Karpas-422 (cell line): ENCODE measurements at regions not wholly inside any gene's neighbourhood (a gene's known extent, or its start where the extent isn't known, plus 50 kb on each side); places are given as distances from the start of the nearest gene placed in this dataset.

ENCODE experiments used
- DNase-seq: peaks from one replicate; pipeline ENCODE4 v3.0.0-alpha.2; 2015
- H2AFZ ChIP-seq: fragments of 200-600 bp; sonication (generic); 2 replicates; pipeline ENCODE4 v1.6.1; 2014; ENCODE audit warnings: antibody characterized with exemption, low read length, mixed read lengths
- H3K27ac ChIP-seq: fragments of 200-600 bp; sonication (generic); 2 replicates; pipeline ENCODE4 v1.5.1; 2014; ENCODE audit warnings: mild to moderate bottlenecking, low read length, moderate library complexity
- H3K27me3 ChIP-seq: fragments of 200-600 bp; sonication (generic); 2 replicates; pipeline ENCODE4 v1.6.1; 2014; ENCODE audit warnings: low read length, mixed read lengths
- H3K36me3 ChIP-seq: fragments of 200-600 bp; sonication (generic); 2 replicates; pipeline ENCODE4 v1.6.1; 2014; ENCODE audit warnings: low read length, mixed read lengths; ENCODE audit not compliant: insufficient read depth
- H3K4me1 ChIP-seq: fragments of 200-600 bp; sonication (generic); 2 replicates; pipeline ENCODE4 v1.6.1; 2014; ENCODE audit warnings: mild to moderate bottlenecking, low read length, mixed read lengths
- H3K4me2 ChIP-seq: fragments of 200-600 bp; sonication (generic); 2 replicates; pipeline ENCODE4 v1.6.1; 2014; ENCODE audit warnings: low read length, low read depth, mild to moderate bottlenecking; ENCODE audit not compliant: poor library complexity, severe bottlenecking
- H3K4me3 ChIP-seq: fragments of 200-600 bp; sonication (generic); 2 replicates; pipeline ENCODE4 v1.5.1; 2014; ENCODE audit warnings: mild to moderate bottlenecking, antibody characterized with exemption, low read length, mixed read lengths
- H3K79me2 ChIP-seq: fragments of 200-600 bp; sonication (generic); 2 replicates; pipeline ENCODE4 v1.6.1; 2014; ENCODE audit warnings: mild to moderate bottlenecking, low read length, mixed read lengths
- H3K9ac ChIP-seq: fragments of 200-600 bp; sonication (generic); 2 replicates; pipeline ENCODE4 v1.6.0; 2014; ENCODE audit warnings: low read length
- H3K9me2 ChIP-seq: fragments of 200-600 bp; sonication (generic), shearing (Covaris generic); replicated peaks from 2 replicates; pipeline ENCODE4 v1.6.0; 2014; ENCODE audit warnings: mild to moderate bottlenecking, low read length, moderate library complexity; ENCODE audit not compliant: insufficient read depth
- H3K9me3 ChIP-seq: fragments of 300-700, 200-600 bp; sonication (generic); 2 replicates; pipeline ENCODE4 v1.6.1; 2014; ENCODE audit warnings: low read length, mixed read lengths
- H4K20me1 ChIP-seq: fragments of 200-600 bp; sonication (generic); 2 replicates; pipeline ENCODE4 v1.6.1; 2014; ENCODE audit warnings: mild to moderate bottlenecking, antibody characterized with exemption, low read length, low read depth; ENCODE audit not compliant: insufficient read depth

DNA sequence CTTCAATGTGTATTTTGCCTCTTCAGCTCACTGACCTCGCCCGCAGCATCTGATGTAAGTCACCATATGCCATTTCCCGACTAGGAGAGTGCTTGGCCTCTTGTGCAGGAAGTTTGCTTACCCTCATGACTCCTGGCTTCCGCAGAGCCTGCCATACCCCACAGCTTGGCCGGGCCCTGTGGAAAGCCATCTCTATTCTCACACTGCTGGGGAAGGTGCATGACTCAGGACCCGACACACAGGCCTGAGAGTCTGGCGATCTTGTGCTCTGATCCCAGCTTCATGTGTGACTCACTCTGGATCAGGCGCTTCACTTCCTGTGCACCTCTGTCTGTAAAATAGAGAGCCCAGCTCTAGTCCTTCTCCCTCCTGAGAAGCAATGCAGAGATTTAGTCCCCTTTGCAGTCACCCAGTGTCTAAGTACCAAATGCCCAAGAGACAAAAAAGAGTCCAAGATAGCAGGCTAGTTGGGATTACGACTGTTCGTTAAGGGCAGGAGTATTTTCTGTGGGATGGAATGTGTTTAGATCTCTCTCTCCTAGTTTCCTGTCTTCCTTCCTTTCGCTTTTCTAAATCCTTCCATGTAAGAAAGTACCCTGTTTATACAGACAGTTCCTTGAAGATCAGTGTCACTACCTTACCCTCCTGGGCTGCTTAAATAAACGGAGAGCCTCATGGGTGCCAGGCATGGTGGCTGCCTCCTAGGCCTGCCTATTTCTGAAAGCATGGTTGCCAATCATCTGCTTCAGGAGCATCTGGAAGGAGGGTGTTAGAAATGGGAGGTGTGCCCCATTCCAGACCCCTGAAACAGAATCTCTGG, 62.8 kb upstream of the KIF26B start:
- no peaks in the 10 kb centered on the region for H3K36me3 ChIP-seq
- no peak for DNase-seq
- H3K4me2 ChIP-seq = no peak overlapping the region
- H3K9me3 ChIP-seq = no peaks in the 10 kb centered on the region
- no peak overlapping the region for H2AFZ ChIP-seq
- no peaks in the 10 kb centered on the region for H3K9me2 ChIP-seq
- no peak overlapping the region for H3K27ac ChIP-seq
- no peak overlapping the region for H3K4me3 ChIP-seq
- no peaks in the 10 kb centered on the region for H3K27me3 ChIP-seq
- H4K20me1 ChIP-seq = no peaks in the 10 kb centered on the region
- H3K79me2 ChIP-seq = no peaks in the 10 kb centered on the region
- H3K9ac ChIP-seq = no peak overlapping the region
- no peaks in the 10 kb centered on the region for H3K4me1 ChIP-seq

DNA sequence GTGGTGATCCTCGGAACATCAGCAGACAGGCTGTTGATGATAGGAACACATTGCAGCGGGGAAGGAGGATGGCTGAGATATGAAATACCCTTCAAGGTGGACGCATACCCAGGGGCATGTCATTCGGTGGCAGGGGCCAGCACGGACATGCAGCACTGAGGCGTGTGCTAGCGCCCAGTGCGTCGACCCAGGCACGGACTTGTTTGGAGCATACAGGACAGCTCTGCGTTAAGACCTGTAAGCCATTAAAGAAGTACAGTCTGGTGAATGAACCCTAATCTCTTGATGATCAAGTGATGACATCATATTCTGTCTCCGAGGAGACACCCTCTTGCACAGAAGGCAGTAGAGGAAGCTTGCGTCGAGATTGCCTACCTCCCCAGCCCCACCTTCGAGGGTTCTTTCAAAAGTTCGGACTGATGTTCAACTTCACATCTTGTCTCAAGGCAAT, 63.6 kb upstream of the KIF26B start:
- DNase-seq = no peak
- no peak overlapping the region for H3K9ac ChIP-seq
- no peaks in the 10 kb centered on the region for H3K9me3 ChIP-seq
- H3K36me3 ChIP-seq = no peaks in the 10 kb centered on the region
- H3K4me2 ChIP-seq = no peak overlapping the region
- H2AFZ ChIP-seq = no peak overlapping the region
- H3K4me3 ChIP-seq = no peak overlapping the region
- no peaks in the 10 kb centered on the region for H4K20me1 ChIP-seq
- no peaks in the 10 kb centered on the region for H3K27me3 ChIP-seq
- no peaks in the 10 kb centered on the region for H3K4me1 ChIP-seq
- no peaks in the 10 kb centered on the region for H3K79me2 ChIP-seq
- H3K27ac ChIP-seq = no peak overlapping the region
- no peaks in the 10 kb centered on the region for H3K9me2 ChIP-seq

DNA sequence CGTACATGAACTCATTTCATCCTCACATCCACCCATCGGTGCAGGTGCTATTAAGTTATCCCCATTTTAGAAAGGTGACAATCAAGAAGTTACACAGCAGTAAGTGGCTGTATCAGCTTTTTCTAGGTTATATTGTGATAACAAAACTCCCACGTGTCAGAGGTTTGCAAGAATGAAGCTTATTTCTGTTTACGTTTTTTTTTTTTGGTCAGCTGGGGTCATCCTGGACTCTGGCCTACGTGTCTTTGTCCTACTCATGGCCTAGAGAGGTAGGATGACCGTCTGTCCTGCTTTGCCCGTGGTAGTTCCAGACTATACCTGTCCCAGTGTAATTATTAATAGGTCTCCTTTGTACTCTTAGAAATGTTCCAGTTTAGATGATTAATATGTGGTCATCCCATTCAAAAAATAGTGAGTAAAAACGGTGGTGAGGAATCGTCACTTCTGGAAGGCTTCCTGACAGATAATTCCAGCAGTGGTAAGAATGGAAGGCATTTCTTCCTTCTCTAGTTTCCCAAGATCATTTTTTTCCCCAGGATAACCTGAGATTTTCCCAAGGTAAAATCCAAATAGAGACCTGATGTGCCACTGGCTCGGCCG, 64.2 kb upstream of the KIF26B start:
- DNase-seq = no peak
- Histone ChIP-seq H3K27me3 (no peaks in the 10 kb centered on the region), H2AFZ (no peak overlapping the region), H3K9me2 (no peaks in the 10 kb centered on the region), H3K27ac (no peak overlapping the region), H3K4me3 (no peak overlapping the region), H3K4me2 (no peak overlapping the region), H3K4me1 (no peaks in the 10 kb centered on the region), H3K36me3 (no peaks in the 10 kb centered on the region), H4K20me1 (no peaks in the 10 kb centered on the region), H3K79me2 (no peaks in the 10 kb centered on the region), H3K9ac (no peak overlapping the region), H3K9me3 (no peaks in the 10 kb centered on the region)

DNA sequence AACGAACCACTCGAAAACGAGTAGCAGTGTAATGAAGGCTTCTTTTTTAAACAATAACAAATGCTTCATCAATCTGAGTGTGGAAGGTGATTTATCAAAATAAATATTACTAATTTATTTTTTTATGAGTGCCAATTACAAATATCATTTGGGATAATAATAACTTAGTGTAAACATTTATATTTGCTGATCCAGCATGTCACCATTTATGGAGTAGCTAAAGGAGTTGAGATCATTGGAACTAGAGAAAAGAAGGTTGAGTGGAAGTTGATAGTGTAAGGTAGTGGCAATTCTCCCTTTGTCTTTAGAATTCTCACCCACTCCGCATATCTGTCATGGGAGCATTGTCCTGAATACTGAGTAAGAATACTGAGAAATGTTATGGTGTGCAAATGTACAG, 67.1 kb upstream of the KIF26B start:
- H3K4me1 ChIP-seq = no peaks in the 10 kb centered on the region
- H4K20me1 ChIP-seq = no peaks in the 10 kb centered on the region
- H3K36me3 ChIP-seq = no peaks in the 10 kb centered on the region
- no peak overlapping the region for H2AFZ ChIP-seq
- H3K4me2 ChIP-seq = no peak overlapping the region
- no peak overlapping the region for H3K9ac ChIP-seq
- H3K27me3 ChIP-seq = no peaks in the 10 kb centered on the region
- no peak overlapping the region for H3K4me3 ChIP-seq
- no peaks in the 10 kb centered on the region for H3K9me3 ChIP-seq
- H3K79me2 ChIP-seq = no peaks in the 10 kb centered on the region
- no peaks in the 10 kb centered on the region for H3K9me2 ChIP-seq
- no peak for DNase-seq
- H3K27ac ChIP-seq = no peak overlapping the region

- Histone ChIP-seq H3K4me2 (no peak overlapping the region), H3K27me3 (no peaks in the 10 kb centered on the region), H3K79me2 (no peaks in the 10 kb centered on the region), H3K9ac (no peak overlapping the region), H3K36me3 (no peaks in the 10 kb centered on the region), H2AFZ (no peak overlapping the region), H3K4me3 (no peak overlapping the region), H3K9me2 (no peaks in the 10 kb centered on the region), H3K4me1 (no peaks in the 10 kb centered on the region), H3K9me3 (no peaks in the 10 kb centered on the region), H4K20me1 (no peaks in the 10 kb centered on the region), H3K27ac (no peak overlapping the region)
- DNase-seq = no peak
These were observed 68.3 kb upstream of the KIF26B start for GRCh38 chr1:245086389-245086969.

- Histone ChIP-seq H3K79me2 (no peaks in the 10 kb centered on the region), H3K4me3 (no peak overlapping the region), H3K4me1 (no peaks in the 10 kb centered on the region), H3K9me2 (no peaks in the 10 kb centered on the region), H3K9me3 (no peaks in the 10 kb centered on the region), H3K27ac (no peak overlapping the region), H3K9ac (no peak overlapping the region), H3K27me3 (no peaks in the 10 kb centered on the region), H3K4me2 (no peak overlapping the region), H2AFZ (no peak overlapping the region), H3K36me3 (no peaks in the 10 kb centered on the region), H4K20me1 (no peaks in the 10 kb centered on the region)
- no peak for DNase-seq
These were observed 69.2 kb upstream of the KIF26B start for GRCh38 chr1:245085508-245086095.

GRCh38 chr1:245084551-245084950, 70.2 kb upstream of the KIF26B start:
- Histone ChIP-seq H3K4me1 (no peaks in the 10 kb centered on the region), H3K36me3 (no peaks in the 10 kb centered on the region), H3K9me3 (no peaks in the 10 kb centered on the region), H3K9ac (no peak overlapping the region), H3K9me2 (no peaks in the 10 kb centered on the region), H3K27me3 (no peaks in the 10 kb centered on the region), H3K79me2 (no peaks in the 10 kb centered on the region), H4K20me1 (0 out of 2 replicates have a peak, but pooled peaks cover 2% of the 10 kb centered on the region), H3K4me2 (no peak overlapping the region), H2AFZ (no peak overlapping the region), H3K27ac (no peak overlapping the region), H3K4me3 (no peak overlapping the region)
- DNase-seq = no peak

- Histone ChIP-seq H3K4me3 (no peak overlapping the region), H4K20me1 (0 out of 2 replicates have a peak, but pooled peaks cover 2% of the 10 kb centered on the region)
These were observed 75.7 kb upstream of the KIF26B start for GRCh38 chr1:245079021-245079609.

More at GRCh38 chr1:245079021-245079609, 75.7 kb upstream of the KIF26B start:
- H3K4me1 ChIP-seq = no peaks in the 10 kb centered on the region
- no peaks in the 10 kb centered on the region for H3K79me2 ChIP-seq
- H3K27ac ChIP-seq = no peak overlapping the region
- no peaks in the 10 kb centered on the region for H3K9me3 ChIP-seq
- no peaks in the 10 kb centered on the region for H3K27me3 ChIP-seq
- no peak overlapping the region for H3K9ac ChIP-seq
- no peaks in the 10 kb centered on the region for H3K36me3 ChIP-seq
- no peak overlapping the region for H3K4me2 ChIP-seq
- peak; percentile 73 for DNase-seq
- H2AFZ ChIP-seq = no peak overlapping the region
- H3K9me2 ChIP-seq = no peaks in the 10 kb centered on the region
